ENCODE measurements at regions not wholly inside any gene's neighbourhood (a gene's known extent, or its start where the extent isn't known, plus 50 kb on each side); places are given as distances from the start of the nearest gene placed in this dataset.

DNA sequence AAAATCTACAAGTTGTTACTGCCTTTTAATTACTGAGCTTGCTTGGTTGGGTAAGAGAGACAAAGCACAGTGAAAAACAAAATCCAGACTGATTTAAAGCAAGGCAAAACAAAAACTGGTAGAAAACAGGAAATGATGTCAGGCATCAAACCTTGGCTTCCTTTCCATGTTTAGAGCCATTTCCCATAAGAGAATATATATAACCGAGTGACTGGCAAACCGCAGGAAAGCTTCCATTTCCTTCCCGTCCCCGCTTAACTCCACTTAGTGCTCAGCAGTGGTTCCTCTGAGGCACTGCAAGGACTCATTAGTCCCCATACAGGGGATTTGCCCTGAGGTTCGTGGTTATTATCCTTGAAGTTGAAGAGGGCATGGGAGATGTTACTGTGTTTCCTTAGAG, 446.3 kb downstream of the LPIN1 start:
- H3K4me1 ChIP-seq (ENCODE audit: insufficient read depth, low read length) = no peaks in the 10 kb centered on the region
- no peak overlapping the region for H3K4me3 ChIP-seq (ENCODE audit: low read length)
- H3K9me3 ChIP-seq (ENCODE audit: low read length) = peaks cover 2% of the 10 kb centered on the region
- H3K36me3 ChIP-seq (ENCODE audit: insufficient read depth, low read length) = no peaks in the 10 kb centered on the region
- no peaks in the 10 kb centered on the region for H3K27me3 ChIP-seq (ENCODE audit: insufficient read depth, low read length)
- no peak overlapping the region for H2AFZ ChIP-seq (ENCODE audit: low read depth, low read length)

DNA sequence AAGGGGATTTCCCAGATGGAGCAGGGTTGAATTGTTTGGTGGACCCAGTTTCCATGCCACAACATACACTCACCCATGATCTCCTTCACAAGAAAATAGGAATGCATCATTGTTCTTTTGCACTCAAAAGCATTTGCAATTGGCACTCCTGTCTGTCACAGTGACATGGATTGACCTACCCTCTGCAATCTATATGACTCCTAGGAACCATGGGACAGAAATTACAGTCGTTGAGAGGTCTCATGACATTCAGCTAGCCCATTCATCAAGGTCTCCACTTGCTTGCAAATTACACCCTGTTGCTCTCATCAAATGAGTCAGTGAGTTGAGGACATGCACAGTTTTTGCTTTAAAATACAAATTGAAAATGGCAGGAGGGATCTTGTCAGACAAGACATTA, 448.5 kb downstream of the LPIN1 start:
- Histone ChIP-seq H3K9me3 (ENCODE audit: low read length) (peaks cover 2% of the 10 kb centered on the region), H3K36me3 (ENCODE audit: insufficient read depth, low read length) (no peaks in the 10 kb centered on the region), H3K4me1 (ENCODE audit: insufficient read depth, low read length) (no peaks in the 10 kb centered on the region), H3K27me3 (ENCODE audit: insufficient read depth, low read length) (no peaks in the 10 kb centered on the region), H3K4me3 (ENCODE audit: low read length) (no peak overlapping the region), H2AFZ (ENCODE audit: low read depth, low read length) (no peak overlapping the region)

GRCh38 chr2:12196495-12196894, 450.1 kb downstream of the LPIN1 start:
- Histone ChIP-seq H2AFZ (ENCODE audit: low read depth, low read length) (no peak overlapping the region), H3K4me1 (ENCODE audit: insufficient read depth, low read length) (no peaks in the 10 kb centered on the region), H3K36me3 (ENCODE audit: insufficient read depth, low read length) (no peaks in the 10 kb centered on the region), H3K4me3 (ENCODE audit: low read length) (no peak overlapping the region), H3K9me3 (ENCODE audit: low read length) (peaks cover 2% of the 10 kb centered on the region), H3K27me3 (ENCODE audit: insufficient read depth, low read length) (no peaks in the 10 kb centered on the region)

DNA sequence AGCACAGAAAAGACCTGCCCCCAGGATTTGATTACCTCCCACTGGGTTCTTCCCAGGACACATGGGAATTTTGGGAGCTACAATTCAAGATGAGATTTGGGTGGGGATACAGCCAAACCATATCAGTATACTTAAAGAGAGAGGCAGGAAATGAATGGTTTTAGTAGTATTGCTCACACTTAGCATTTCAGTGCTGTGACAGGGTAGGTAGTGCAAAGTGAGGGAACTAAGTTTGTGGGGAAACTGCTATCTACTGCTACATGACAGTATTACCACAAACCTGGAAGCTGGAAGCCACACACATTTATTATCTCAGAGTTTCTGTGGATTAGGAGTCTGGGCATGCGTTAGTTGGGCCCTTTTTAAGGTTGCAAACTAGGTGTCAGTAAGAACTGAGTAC, 450.7 kb downstream of the LPIN1 start:
- H3K4me3 ChIP-seq (ENCODE audit: low read length) = no peak overlapping the region
- H2AFZ ChIP-seq (ENCODE audit: low read depth, low read length) = no peak overlapping the region
- H3K9me3 ChIP-seq (ENCODE audit: low read length) = peaks cover 2% of the 10 kb centered on the region
- H3K27me3 ChIP-seq (ENCODE audit: insufficient read depth, low read length) = no peaks in the 10 kb centered on the region
- no peaks in the 10 kb centered on the region for H3K36me3 ChIP-seq (ENCODE audit: insufficient read depth, low read length)
- no peaks in the 10 kb centered on the region for H3K4me1 ChIP-seq (ENCODE audit: insufficient read depth, low read length)

- Histone ChIP-seq H3K9me3 (ENCODE audit: low read length) (peaks cover 2% of the 10 kb centered on the region), H2AFZ (ENCODE audit: low read depth, low read length) (no peak overlapping the region), H3K36me3 (ENCODE audit: insufficient read depth, low read length) (no peaks in the 10 kb centered on the region), H3K27me3 (ENCODE audit: insufficient read depth, low read length) (no peaks in the 10 kb centered on the region), H3K4me3 (ENCODE audit: low read length) (no peak overlapping the region), H3K4me1 (ENCODE audit: insufficient read depth, low read length) (no peaks in the 10 kb centered on the region)
Observed at GRCh38 chr2:12199491-12200211, 453.2 kb downstream of the LPIN1 start.

GRCh38 chr2:12201369-12201768, 454.9 kb downstream of the LPIN1 start:
- no peaks in the 10 kb centered on the region for H3K27me3 ChIP-seq (ENCODE audit: insufficient read depth, low read length)
- H3K36me3 ChIP-seq (ENCODE audit: insufficient read depth, low read length) = no peaks in the 10 kb centered on the region
- peaks cover 2% of the 10 kb centered on the region for H3K9me3 ChIP-seq (ENCODE audit: low read length)
- H2AFZ ChIP-seq (ENCODE audit: low read depth, low read length) = no peak overlapping the region
- no peak overlapping the region for H3K4me3 ChIP-seq (ENCODE audit: low read length)
- no peaks in the 10 kb centered on the region for H3K4me1 ChIP-seq (ENCODE audit: insufficient read depth, low read length)

GRCh38 chr2:12202313-12203075, 456.1 kb downstream of the LPIN1 start:
- Histone ChIP-seq H3K36me3 (ENCODE audit: insufficient read depth, low read length) (no peaks in the 10 kb centered on the region), H3K27me3 (ENCODE audit: insufficient read depth, low read length) (no peaks in the 10 kb centered on the region), H2AFZ (ENCODE audit: low read depth, low read length) (no peak overlapping the region), H3K4me1 (ENCODE audit: insufficient read depth, low read length) (no peaks in the 10 kb centered on the region), H3K4me3 (ENCODE audit: low read length) (no peak overlapping the region), H3K9me3 (ENCODE audit: low read length) (peaks cover 2% of the 10 kb centered on the region)

DNA sequence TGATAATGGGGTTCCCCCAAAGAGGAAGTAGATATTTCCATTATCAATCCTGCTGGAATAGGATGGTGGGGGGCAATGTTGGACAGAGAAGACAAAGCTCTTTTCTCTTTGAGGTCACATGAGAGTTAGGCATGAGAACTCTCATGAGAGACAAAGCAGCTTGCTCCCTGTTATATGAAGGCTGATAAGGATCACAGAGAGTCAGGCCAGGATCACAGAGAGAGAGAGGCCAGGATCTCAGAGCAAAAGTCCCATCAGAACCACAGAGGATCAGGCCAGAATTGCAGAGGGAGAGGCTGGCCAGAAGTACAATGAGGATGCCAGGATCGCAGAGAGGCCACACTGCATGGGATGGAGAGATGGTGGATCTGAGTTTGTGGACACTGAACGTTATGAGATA, 457.1 kb downstream of the LPIN1 start:
- Histone ChIP-seq H3K27me3 (ENCODE audit: insufficient read depth, low read length) (no peaks in the 10 kb centered on the region), H2AFZ (ENCODE audit: low read depth, low read length) (no peak overlapping the region), H3K4me1 (ENCODE audit: insufficient read depth, low read length) (no peaks in the 10 kb centered on the region), H3K4me3 (ENCODE audit: low read length) (no peak overlapping the region), H3K9me3 (ENCODE audit: low read length) (no peaks in the 10 kb centered on the region), H3K36me3 (ENCODE audit: insufficient read depth, low read length) (no peaks in the 10 kb centered on the region)

DNA sequence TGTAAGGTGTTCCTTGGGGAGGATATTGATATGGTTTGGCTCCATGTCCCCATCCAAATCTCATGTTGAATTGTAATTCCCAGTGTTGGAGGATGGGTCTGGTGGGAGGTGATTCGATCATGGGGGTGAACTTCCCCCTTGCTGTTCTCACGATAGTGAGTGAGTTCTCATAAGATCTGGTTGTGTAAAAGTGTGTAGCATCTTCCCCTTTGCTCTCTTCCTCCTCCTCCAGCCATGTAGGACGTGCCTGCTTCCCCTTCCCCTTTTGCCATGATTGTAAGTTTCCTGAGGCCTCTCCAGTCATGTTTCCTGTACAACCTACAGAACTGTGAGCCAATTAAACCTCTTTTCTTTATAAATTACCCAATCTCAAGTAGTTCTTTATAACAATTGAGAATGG, 458.7 kb downstream of the LPIN1 start:
- H3K27me3 ChIP-seq (ENCODE audit: insufficient read depth, low read length) = no peaks in the 10 kb centered on the region
- H3K36me3 ChIP-seq (ENCODE audit: insufficient read depth, low read length) = no peaks in the 10 kb centered on the region
- no peaks in the 10 kb centered on the region for H3K9me3 ChIP-seq (ENCODE audit: low read length)
- H2AFZ ChIP-seq (ENCODE audit: low read depth, low read length) = no peak overlapping the region
- H3K4me1 ChIP-seq (ENCODE audit: insufficient read depth, low read length) = no peaks in the 10 kb centered on the region
- H3K4me3 ChIP-seq (ENCODE audit: low read length) = no peak overlapping the region

- peaks cover 1% of the 10 kb centered on the region for H3K4me1 ChIP-seq (ENCODE audit: insufficient read depth, low read length)
- H2AFZ ChIP-seq (ENCODE audit: low read depth, low read length) = no peak overlapping the region
- H3K27me3 ChIP-seq (ENCODE audit: insufficient read depth, low read length) = no peaks in the 10 kb centered on the region
Observed at GRCh38 chr2:12207491-12207890, 461.1 kb downstream of the LPIN1 start.

GRCh38 chr2:12210016-12210933, 463.8 kb downstream of the LPIN1 start:
- Histone ChIP-seq H3K36me3 (ENCODE audit: insufficient read depth, low read length) (no peaks in the 10 kb centered on the region), H3K27me3 (ENCODE audit: insufficient read depth, low read length) (no peaks in the 10 kb centered on the region), H2AFZ (ENCODE audit: low read depth, low read length) (no peak overlapping the region), H3K4me3 (ENCODE audit: low read length) (no peak overlapping the region), H3K4me1 (ENCODE audit: insufficient read depth, low read length) (peaks cover 12% of the 10 kb centered on the region), H3K9me3 (ENCODE audit: low read length) (no peaks in the 10 kb centered on the region)

More at GRCh38 chr2:12207491-12207890, 461.1 kb downstream of the LPIN1 start:
- Histone ChIP-seq H3K36me3 (ENCODE audit: insufficient read depth, low read length) (no peaks in the 10 kb centered on the region), H3K9me3 (ENCODE audit: low read length) (no peaks in the 10 kb centered on the region), H3K4me3 (ENCODE audit: low read length) (no peak overlapping the region)

- H3K4me1 ChIP-seq (ENCODE audit: insufficient read depth, low read length) = peaks cover 12% of the 10 kb centered on the region
- H3K27me3 ChIP-seq (ENCODE audit: insufficient read depth, low read length) = no peaks in the 10 kb centered on the region
- H3K36me3 ChIP-seq (ENCODE audit: insufficient read depth, low read length) = no peaks in the 10 kb centered on the region
- no peaks in the 10 kb centered on the region for H3K9me3 ChIP-seq (ENCODE audit: low read length)
- no peak overlapping the region for H3K4me3 ChIP-seq (ENCODE audit: low read length)
- no peak overlapping the region for H2AFZ ChIP-seq (ENCODE audit: low read depth, low read length)
Observed at GRCh38 chr2:12211326-12212175, 465.1 kb downstream of the LPIN1 start.
